GM21723 (cell line): ENCODE measurements at regions not wholly inside any gene's neighbourhood (a gene's known extent, or its start where the extent isn't known, plus 50 kb on each side); places are given as distances from the start of the nearest gene placed in this dataset.
"Not testable (repeated sequence)": the region's sequence is repeated elsewhere in the genome, so short reads cannot be mapped to it uniquely, and the experiment has no call there.

Experiments used
- ATAC-seq: cut with Tn5 transposase; IDR thresholded peaks from one replicate; pipeline ENCODE4 v1.9.1; 2021; ENCODE audit warnings: mild to moderate bottlenecking, moderate library complexity; ENCODE audit not compliant: unreplicated experiment

DNA sequence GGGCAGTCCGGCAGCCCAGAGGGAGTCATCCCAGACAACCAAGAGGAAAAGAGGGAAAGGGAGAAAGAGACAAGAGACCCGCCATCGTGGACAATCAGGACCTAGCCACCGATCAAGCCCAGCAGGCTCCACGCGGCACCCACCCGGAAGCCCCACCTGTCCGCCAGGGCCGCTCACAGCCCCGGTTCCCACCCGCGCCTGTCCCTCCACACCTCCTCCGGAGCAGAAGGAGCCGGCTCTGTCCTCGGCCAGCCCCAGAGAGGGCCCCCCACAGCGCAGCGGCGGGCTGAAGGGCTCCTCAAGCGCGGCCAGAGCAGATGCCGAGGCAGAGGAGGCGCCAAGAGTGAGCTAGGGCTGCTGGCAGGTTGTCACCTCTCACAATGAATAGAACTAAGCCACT, 784.7 kb upstream of the FBXO33 start:
- no peak for ATAC-seq

DNA sequence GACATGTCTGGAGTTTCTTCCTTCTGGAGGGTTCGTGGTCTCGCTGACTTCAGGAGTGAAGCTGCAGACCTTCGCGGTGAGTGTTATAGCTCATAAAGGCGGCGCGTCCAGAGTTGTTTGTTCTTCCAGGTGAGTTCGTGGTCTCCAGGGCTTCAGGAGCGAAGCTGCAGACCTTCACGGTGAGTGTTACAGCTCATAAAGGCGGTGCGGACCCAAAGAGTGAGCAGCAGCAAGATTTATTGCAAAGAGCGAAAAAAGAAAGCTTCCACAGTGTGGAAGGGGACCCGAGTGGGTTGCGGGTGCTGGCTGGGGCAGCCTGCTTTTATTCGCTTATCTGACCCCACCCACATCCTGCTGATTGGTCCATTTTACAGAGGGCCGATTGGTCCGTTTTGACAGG, 784.2 kb upstream of the FBXO33 start:
- not testable (repeated sequence) for ATAC-seq

DNA sequence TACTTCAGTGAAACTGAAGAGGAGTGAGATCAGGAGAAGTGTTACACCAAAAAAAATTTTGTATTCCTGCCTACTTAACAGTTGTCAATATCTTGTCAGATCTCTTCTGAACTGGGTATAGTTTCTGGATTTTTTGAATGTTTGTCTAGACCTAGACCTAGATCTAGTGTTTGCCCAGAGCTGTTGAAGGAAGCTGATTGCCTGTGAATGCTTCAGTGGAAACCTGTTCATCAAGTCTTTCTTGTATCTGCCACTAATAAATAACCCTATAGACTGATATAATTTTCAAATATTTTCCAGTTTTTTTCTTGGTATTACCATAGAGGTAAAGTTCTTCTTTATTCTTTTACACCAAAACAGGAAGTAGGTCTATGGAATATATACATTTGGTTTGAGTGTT, 781.5 kb upstream of the FBXO33 start:
- ATAC-seq: no peak

DNA sequence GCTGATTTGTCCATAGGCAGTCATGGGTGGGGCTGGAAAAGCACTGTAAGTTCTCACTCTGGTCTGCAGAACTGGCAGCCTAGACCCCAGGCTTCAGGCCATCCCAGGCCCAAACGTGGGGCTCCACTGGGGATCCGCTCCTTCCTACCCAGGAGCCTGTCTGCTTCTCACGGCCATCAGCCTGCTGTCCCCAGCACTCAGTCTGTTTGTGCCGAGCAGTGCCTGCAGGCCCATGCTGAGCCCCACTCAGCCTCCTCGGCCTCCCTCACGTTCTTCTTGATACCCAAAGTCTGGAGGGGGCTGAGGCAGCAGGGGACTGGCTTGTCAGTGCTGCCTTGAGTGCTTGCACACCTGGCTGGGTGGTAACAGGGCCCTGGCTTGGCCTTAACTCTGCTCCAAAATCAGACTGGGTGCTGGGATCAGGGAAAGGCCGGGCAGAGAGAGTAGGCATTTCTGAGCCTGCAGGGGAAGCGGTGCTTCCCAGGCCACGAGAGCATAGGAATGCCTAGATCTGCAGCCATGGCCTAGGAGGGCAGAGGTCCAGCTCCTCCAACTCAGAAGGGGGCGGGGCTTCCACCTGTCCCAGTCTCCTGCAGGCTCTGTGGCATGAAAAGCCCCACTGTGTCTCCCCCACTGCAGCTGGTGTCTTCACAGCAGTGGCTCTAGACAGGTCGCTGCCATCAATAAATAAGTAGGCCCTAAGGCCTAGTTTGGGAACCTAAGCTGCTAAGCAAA, 772.4 kb upstream of the FBXO33 start:
- ATAC-seq: no peak

DNA sequence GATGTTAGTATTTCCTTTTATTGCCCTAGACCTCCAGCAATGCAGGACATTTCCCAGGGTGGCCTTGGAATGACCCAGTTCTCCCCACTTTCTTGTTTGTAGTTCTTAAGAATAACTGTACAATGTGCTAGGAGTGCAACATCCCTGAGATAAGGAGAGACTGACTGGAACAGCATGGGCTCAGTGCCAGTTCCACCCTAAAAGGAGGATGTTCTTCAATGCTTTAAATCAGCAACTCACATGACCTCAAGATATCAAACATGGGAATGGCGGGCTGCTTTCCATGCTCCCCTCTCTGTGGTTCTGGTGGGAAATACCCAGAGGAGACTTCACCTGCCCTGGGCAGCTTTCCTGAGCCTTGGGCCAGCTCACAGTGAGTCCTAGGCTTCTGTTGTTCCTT, 766.9 kb upstream of the FBXO33 start:
- no peak for ATAC-seq

DNA sequence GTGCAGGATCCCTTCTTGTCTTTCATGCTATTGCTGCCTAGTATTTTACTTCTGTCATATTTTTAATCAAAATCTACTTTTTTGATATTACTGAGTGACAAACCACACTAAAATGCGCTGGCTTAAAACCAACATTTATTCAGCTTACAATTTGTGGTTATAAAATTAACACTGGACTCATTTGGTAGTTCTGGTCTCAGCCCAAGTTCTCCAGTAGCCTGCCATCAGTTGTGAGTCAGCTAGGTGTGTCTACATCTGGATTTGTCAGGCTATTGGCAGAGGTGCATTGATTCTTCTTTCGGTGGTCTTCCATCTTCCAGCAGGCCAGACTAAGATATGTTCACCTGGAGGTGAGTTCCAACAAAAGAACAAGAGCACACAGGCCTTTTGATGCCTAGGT, 765.1 kb upstream of the FBXO33 start:
- ATAC-seq: no peak

DNA sequence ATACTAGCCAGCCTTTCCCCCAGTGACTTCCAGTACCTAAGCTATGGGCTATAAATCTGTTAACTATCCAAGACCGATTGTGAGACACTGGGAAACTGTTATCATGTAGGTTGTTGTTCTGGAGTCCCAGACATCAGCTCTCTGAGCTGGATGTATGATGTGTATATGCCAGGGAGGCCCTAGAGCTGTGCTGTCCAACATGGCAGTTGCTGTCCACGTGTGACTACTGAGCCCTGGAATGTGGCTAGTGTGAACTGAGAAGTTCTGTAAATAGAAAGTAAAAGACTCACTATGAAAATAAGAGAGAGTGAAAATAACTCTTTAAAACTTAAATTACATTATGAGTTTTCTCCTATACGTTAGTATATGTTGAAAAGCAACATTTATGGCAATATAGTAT, 755.8 kb upstream of the FBXO33 start:
- no peak for ATAC-seq

DNA sequence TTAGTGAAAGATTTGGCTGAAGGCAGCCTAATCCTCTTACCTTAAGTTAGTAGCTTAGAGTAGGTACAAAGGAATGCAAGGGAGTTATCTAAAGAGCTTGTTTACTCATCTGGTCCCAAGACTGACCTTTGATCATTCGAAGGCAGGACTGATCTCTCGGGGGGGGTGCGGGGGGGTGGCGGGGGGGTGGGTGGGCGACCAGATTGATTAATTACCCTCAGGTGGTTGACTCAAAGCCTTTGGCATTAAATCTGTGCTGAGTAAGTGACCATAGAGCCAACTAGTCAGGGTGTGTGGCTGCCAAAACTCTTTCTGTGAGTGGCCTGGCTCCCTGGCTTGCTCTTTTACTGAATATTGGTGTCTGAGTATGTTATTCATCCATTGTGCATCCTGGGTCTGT, 731.9 kb upstream of the FBXO33 start:
- no peak for ATAC-seq

DNA sequence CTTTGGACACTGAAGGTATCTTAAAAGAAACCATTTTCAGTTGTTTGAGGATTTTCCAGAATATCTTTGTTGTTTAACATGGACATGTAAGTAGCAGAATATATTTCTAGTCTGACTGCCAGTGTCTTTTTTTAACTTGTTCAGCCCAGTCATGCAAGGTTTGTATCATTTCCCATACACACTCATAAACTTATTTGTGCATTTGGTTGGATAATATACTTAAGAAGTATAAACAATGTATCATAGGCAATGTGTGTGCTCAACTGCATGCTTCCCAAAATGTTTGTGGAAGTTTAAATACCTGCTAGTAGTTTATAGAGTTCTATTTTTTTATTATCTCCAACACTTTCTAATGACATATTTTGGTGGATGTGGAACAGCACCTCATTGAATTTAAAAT, 707.4 kb upstream of the FBXO33 start:
- no peak for ATAC-seq

DNA sequence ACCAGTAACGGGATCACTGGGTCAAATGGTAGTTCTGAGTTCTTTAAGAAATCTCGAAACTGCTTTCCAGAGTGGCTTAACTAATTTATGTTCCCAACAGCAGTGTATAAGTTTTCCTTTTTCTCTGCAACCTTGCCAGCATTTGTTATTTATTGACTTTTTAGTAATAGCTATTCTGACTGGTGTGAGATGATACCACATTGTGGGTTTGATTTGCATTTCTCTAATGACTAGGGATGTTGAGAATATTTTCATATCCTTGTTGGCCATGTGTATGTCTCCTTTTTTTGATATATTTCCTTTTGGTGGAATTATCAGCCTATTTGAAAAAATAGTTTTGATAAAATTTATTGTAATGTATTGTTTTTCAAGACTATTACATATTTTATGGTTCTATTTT, 701.2 kb upstream of the FBXO33 start:
- no peak for ATAC-seq

DNA sequence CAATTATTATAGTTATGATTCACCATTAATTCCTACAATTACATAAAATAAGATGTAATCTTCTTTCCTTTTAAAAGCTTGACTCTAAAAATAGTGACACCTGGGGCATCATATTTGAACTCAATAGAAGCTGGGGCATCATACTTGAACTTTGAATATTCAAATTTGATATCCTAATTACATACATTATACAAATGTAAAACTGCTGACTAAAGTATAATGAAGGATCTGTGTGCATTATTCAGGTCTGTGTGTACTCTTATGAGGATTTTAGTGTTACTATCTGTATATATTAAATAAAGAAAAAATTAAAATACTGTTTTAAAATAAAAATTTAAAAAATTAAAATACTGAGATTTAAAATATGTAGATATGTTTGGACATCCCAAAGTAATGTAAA, 696.9 kb upstream of the FBXO33 start:
- ATAC-seq: no peak

DNA sequence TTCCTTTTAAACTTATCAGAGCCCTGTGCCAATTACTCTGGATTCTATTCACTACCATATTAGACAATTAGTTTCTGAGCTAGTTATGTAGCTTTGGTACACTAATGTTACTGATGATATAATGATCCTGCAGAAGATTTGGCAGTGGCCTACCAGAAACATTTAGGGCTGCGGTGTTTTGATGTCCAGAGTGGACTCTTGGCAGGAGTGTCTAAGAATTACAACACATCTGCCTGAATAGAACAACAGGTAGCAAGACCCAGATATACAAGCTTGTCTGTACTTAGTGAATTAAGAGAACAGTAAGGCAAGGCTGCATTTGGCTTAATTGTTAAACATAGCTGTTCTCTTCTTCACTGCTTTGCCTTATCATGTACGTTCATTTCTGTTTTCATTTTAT, 691.6 kb upstream of the FBXO33 start:
- no peak for ATAC-seq

DNA sequence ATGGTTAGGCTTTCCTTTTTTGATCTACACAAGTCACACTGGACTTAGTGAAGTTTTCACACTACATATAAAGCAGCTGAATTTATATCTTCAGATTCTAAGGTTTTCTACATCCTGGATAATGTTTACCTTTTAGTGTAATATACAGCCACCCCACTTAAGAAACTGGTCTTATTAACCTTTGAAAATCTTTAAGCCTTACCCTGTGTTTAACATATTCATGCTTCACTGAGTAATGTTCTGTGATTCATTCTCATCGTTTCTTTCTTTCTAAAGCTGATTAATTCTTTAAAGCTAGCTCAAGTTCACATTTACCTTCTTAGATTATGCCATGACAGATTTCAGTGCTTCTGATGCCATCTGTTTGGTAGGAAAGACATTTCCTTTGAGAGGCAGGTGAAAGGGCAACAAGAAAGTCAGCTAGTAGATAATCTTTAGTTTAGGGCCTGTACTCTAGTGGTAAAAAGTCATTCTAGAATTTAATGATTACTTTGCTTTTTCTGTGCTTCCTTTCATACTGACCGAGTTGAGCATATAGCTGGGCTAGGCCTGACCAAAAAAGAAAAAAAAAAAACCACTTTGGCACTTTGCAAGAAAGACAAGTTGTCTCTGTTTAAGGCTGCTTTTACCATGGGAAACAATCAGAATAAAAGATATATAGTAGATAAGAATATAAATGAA, 690.9 kb upstream of the FBXO33 start:
- ATAC-seq: no peak

DNA sequence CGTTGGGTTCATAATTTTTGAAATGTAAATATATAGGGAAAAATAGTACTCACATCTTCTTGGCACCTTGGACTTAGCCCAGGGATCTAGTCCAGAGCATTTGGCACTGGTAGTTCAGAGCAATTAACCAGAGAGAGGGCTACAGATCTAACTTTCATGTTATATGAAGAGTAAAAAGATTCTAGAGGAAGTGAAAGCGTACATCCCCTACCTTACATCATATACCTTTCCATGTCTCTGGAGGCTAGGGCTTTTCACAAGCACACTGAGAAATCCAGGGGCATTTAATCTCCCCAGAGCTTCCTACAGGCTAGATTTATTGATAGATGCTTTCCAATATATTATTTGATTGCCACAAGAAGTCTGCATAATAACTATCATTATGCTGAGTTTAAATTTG, 687.5 kb upstream of the FBXO33 start:
- ATAC-seq: no peak

DNA sequence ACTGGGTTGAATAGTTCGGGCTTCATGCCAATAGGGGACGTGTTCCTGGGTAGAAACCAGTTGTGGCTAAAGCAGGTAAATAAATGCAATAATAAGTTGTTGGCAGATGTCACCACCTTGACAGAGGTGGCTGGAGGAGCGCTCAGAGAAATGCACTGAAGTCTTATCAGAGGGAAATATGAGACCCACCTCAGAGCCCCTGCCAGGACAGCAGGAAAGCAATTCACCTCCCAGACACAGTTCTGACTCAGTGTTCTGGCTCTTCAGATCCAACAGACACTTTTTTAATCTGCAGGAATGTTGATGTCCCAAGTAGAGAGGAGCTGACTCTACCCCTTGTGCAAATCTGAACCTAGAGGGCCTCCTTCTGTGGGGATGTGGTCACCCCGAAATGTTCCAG, 687.1 kb upstream of the FBXO33 start:
- no peak for ATAC-seq

DNA sequence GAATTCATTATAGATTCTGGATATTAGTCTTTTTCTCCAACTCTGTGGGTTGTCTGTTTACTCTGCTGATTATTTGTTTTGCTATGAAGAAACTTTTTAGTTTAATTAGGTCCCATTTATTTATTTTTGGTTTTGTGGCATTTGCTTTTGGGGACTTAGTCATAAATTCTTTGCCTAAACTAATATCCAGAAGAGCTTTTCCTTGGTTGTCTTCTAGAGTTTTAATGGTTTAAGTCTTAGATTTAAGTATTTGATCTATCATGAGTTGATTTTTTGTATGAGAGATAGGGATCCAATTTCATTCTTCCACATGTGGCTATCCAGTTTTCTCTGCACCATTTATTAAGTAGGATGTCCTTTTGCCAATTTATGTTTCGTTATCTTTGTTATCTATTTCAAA, 683.4 kb upstream of the FBXO33 start:
- no peak for ATAC-seq

DNA sequence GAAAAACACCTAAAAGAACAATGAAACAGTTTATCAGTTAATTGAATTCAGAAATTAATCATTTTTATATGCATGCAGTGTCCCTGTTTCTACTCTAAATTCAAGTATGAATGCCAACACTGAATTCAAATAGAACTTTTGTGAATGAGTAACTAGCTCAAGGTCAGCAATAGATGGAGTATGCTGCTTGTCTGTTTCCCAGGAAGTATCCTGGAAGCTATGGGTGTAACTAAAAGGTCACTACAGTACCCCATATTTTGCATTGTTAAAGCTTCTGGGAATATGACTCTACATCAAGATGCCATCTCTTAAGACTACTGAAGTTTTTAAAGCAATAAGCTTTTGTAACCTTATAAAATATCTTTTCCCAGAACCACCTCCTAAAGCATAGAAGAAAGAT, 681.4 kb upstream of the FBXO33 start:
- no peak for ATAC-seq

DNA sequence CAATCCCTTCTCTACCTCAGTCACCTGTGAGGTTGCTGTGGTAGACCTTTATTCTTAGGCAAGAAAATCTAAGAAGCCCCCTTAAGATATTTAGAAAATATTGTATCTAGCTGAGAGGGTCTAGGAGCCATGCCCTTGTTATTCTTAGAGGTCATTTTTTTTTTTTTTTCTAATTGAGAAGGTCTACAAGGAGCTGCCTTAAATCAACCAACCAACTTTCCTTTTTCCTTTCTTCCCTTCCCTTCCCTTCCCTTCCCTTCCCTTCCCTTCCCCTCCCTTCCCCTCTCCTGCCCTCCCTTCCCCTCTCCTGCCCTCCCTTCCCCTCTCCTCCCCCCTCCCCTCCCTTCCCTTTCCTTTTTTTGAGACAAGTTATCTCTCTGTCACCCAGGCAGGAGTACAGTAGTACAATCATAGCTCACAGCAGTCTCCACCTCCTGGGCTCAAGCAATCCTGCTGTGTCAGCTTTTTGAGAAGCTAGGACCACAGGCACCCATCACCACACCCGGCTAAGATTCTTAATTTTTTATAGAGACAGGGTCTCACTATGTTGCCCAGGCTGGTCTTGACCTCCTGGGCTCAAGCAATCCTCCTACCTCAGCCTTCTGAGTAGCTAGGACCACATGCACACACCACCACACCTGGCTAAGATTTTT, 668.4 kb upstream of the FBXO33 start:
- no peak for ATAC-seq

DNA sequence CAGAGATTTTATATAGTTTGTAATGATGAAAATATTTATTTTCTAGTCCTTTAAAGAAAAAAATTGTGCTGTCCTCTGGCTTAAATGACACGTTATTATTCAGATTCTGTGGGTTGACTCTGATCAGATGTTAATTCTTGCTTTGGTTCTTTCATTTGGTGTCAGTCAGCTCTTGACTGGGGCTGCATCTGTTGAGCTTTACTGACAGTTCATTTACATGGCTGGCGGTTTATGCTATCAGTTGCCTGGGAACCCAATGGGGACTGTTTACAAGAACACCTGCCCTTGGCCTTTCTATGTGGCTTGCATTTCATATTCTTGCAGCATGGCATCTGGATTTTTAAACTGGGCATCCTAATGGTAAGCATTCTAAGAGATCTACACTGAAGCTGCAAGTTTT, 667.1 kb upstream of the FBXO33 start:
- ATAC-seq: no peak

DNA sequence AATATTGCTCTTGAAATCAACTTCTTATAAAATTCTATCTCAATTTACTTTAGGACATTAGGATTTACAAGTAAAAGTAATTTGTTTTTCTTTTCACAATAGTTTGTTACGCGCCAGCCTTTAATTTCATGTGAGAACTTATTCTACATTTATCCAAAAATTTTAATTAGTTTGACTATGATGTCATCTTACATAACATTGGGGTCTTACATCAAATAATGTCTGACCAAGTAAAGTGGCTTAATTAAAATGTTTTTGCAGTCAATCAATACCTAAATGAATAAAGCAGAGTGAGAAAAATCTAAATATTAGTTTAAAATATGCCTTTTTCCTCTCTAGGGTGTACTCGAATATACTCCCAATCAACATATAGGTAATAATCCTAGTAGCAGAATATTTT, 666.2 kb upstream of the FBXO33 start:
- ATAC-seq: no peak

DNA sequence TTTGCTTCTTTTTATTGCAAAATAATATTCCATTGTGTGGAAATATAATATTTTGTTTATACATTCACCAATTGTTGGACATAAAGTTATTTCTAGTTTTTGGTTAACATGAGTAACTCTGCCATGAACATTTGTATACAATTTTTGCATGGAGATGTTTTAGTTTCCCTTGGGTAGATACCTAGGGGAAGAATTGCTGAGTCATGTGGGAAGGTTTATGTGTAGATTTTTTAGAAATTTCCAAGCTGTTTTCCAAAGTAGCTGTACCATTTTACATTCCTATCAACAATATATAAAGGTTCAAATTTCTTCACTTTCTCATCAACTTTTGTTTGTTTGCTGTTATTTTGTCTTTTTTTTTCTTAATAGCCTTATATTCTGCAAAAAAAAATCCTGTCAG, 664.7 kb upstream of the FBXO33 start:
- no peak for ATAC-seq

DNA sequence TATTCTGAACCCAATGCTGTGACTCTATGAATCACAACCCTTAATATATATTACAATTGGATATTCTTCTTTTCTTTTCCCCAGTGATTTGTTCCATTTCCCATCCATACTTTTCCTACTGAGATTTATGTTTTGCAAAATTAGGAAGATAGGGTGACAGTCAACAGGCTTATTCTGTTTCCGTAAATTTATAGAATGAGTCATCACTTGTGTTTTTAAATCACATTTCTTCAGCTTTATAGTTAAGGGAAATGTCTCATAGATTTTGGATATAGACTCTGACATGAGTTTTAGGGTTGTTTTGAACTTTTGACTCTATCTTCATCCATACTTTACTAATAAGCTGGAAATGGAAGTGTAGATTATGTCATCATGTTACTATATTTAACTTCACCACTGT, 661.6 kb upstream of the FBXO33 start:
- no peak for ATAC-seq
